Left kidney (tissue), 1 donor: ENCODE measurements at regions not wholly inside any gene's neighbourhood (a gene's known extent, or its start where the extent isn't known, plus 50 kb on each side); places are given as distances from the start of the nearest gene placed in this dataset.
A peak's percentile ranks its signal among the peaks of the same experiment; 100 is the strongest.
"Not testable (repeated sequence)": the region's sequence is repeated elsewhere in the genome, so short reads cannot be mapped to it uniquely, and the experiment has no call there.

Experiments
- DNase-seq: peaks from one replicate; pipeline ENCODE4 v3.0.0-alpha.2; 2013

GRCh38 chr11:49316180-49316579, 107.8 kb upstream of the FOLH1 start:
- no peak for DNase-seq

GRCh38 chr11:49303080-49303479, 94.7 kb upstream of the FOLH1 start:
- DNase-seq = no peak

GRCh38 chr11:49302360-49302759, 94.0 kb upstream of the FOLH1 start:
- DNase-seq = no peak

DNA sequence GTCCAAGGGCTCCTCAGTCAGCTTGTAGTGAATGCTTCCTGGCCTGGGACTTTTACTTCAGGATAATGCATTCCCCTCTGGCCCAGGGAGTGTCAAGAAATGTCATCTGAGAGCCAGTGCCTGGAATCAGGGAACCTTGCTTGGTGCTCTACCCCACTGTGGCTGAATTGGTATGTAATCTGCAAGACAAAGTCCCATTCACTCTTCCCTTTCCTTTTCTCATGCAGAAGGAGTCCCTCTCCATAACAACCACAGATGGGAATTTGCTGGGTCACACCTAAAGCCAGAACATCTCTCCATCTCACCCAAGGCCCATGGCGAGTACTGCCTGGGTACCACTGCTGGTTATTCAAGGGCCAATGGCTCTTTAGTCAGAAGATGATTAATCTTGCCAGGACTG, 89.6 kb upstream of the FOLH1 start:
- not testable (repeated sequence) for DNase-seq

DNA sequence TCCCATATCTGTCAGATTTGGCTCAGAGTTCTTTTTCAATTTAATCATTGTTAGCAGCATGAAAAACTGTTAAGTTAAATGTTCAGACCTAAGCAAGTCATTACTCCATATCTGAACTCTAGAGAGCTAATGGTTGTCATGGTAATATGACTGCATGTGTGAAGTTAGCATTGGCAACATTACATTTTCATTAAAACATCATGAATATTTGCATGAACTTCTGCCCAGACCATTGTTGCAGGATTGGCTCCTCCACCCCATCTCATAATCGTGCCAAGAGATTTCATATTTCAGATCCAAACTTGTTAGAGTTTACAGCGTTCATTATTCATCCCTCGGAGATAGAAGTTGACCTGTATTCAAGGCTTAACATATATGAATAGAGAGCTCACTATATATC, 75.5 kb upstream of the FOLH1 start:
- DNase-seq = not testable (repeated sequence)

DNA sequence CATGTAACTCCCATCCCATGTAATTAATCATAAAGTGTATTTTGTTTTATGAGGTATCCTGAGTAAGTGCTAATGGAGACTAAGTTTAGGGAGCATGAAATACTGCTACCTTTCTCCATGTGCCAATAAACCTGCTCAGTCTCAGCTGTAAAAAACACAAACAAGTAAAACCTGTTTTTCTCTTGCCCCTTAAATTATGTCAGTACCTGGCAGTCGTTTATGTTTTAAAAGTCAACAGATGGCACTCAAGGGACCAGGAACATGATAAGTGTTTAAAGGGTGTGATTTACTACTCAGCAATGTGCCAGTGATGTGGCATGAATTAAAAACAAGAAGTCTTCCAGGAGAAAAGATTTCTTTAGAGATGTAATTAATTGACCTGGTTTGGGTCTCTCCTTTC, 74.9 kb upstream of the FOLH1 start:
- peak; percentile 26 for DNase-seq

- not testable (repeated sequence) for DNase-seq
Observed at GRCh38 chr11:49282125-49282524, 73.7 kb upstream of the FOLH1 start.

- not testable (repeated sequence) for DNase-seq
Observed at GRCh38 chr11:49277951-49278350, 69.5 kb upstream of the FOLH1 start.
